ENCODE measurements at regions not wholly inside any gene's neighbourhood (a gene's known extent, or its start where the extent isn't known, plus 50 kb on each side); places are given as distances from the start of the nearest gene placed in this dataset.

DNA sequence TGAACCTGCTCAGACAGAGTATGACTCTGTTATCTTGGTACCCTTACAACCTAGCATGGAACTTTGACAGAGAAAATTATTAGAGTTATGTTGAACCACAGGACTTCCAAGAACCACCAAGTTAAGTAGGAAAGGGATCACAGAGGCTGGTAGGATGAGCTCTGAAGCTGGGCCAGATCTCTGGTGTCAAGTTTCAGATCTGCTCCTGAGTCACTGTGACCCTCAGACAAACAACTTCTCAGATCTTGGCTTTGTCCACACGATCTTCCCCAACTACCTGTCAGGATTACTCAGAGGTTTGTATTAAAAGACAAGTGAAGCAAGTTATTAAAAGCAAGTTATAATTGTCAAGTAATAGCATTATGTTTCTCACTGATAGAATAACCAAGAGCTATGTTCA, 189.0 kb downstream of the SEC61B start (continued):
- no peak for TF ChIP-seq SP4 (IDR thresholded peaks at IDR 0.05; ENCODE audit: low read length)
- no peak for TF ChIP-seq EZH2 (IDR thresholded peaks at IDR 0.05; ENCODE audit: low read depth, low read length, severe bottlenecking)
- TF ChIP-seq SUZ12 (IDR thresholded peaks at IDR 0.05; ENCODE audit: low read length) = no peak
- no peak for TF ChIP-seq RBBP5 (IDR thresholded peaks at IDR 0.05; ENCODE audit: borderline replicate concordance, low read depth, low read length)
- no peak for TF ChIP-seq HDAC2 (IDR thresholded peaks at IDR 0.05; ENCODE audit: borderline replicate concordance in 1 of 2, low read depth in 2 of 2, low read length in 2 of 2)
